ENCODE measurements at regions not wholly inside any gene's neighbourhood (a gene's known extent, or its start where the extent isn't known, plus 50 kb on each side); places are given as distances from the start of the nearest gene placed in this dataset.

DNA sequence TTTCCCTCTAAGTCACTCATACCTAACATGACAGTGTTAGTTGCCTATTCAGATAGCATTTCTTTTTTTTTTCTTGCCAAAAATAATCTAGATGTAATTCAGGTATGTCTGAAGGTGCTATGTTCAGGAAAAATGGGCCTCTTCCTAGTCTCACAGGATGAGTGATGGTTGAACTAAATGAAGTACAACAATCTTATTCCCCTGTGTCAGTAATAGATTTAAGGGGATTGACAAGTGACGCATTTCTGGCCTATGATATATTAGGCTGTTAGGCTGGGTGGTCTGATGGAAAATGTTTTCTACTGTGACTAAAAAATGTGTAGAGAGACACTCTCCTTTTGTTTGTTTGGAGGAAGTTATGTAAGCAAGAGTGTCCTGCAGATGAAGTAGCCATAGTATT is 878.7 kb upstream of the SLITRK1 start:
- TF ChIP-seq, protein P1, sequence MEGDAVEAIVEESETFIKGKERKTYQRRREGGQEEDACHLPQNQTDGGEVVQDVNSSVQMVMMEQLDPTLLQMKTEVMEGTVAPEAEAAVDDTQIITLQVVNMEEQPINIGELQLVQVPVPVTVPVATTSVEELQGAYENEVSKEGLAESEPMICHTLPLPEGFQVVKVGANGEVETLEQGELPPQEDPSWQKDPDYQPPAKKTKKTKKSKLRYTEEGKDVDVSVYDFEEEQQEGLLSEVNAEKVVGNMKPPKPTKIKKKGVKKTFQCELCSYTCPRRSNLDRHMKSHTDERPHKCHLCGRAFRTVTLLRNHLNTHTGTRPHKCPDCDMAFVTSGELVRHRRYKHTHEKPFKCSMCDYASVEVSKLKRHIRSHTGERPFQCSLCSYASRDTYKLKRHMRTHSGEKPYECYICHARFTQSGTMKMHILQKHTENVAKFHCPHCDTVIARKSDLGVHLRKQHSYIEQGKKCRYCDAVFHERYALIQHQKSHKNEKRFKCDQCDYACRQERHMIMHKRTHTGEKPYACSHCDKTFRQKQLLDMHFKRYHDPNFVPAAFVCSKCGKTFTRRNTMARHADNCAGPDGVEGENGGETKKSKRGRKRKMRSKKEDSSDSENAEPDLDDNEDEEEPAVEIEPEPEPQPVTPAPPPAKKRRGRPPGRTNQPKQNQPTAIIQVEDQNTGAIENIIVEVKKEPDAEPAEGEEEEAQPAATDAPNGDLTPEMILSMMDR (IDR thresholded peaks at IDR 0.05) = no peak
- TF ChIP-seq POLR2A (IDR thresholded peaks at IDR 0.05) = no peak

All from tibial nerve (tissue), 3 donors.